ENCODE measurements at regions not wholly inside any gene's neighbourhood (a gene's known extent, or its start where the extent isn't known, plus 50 kb on each side); places are given as distances from the start of the nearest gene placed in this dataset.

GRCh38 chr1:30151826-30152225 is 571.6 kb downstream of the MATN1 start:
- TF ChIP-seq TAF1 (IDR thresholded peaks at IDR 0.05; ENCODE audit: borderline replicate concordance, insufficient read depth, low read length) = no peak
- no peak for TF ChIP-seq POLR2AphosphoS5 (IDR thresholded peaks at IDR 0.05; ENCODE audit: low read depth, low read length)
- no peak for TF ChIP-seq SIN3A (IDR thresholded peaks at IDR 0.05; ENCODE audit: borderline replicate concordance, insufficient read depth, low read length)
- TF ChIP-seq REST (IDR thresholded peaks at IDR 0.05; ENCODE audit: insufficient read depth in 1 of 2, low read depth in 2 of 2, low read length in 2 of 2) = no peak

All from PFSK-1 (cell line).